Smooth muscle cell (in vitro differentiated cells): ENCODE measurements at regions not wholly inside any gene's neighbourhood (a gene's known extent, or its start where the extent isn't known, plus 50 kb on each side); places are given as distances from the start of the nearest gene placed in this dataset.

Source experiments
- DNase-seq: peaks from one replicate; lab custom pipeline; 2025; ENCODE audit not compliant: unreplicated experiment; lab: John Stamatoyannopoulos, UW
- H2AFZ ChIP-seq: fragments of 200-600 bp; sonication (generic); 2 replicates; pipeline ENCODE4 v1.6.0; 2016; ENCODE audit warnings: antibody characterized with exemption, low read depth, mild to moderate bottlenecking
- H3F3A ChIP-seq: fragments of 200-600 bp; sonication (generic); 2 replicates; pipeline ENCODE4 v1.6.0; 2017; ENCODE audit warnings: antibody characterized with exemption, low read depth
- H3K27ac ChIP-seq: fragments of 200-600 bp; sonication (generic); 2 replicates; pipeline ENCODE4 v1.5.1; 2016; ENCODE audit warnings: low read depth, mild to moderate bottlenecking
- H3K27me3 ChIP-seq: fragments of 200-600 bp; sonication (generic); 2 replicates; pipeline ENCODE4 v1.6.1; 2016; ENCODE audit warnings: low read depth, mild to moderate bottlenecking
- H3K36me3 ChIP-seq: fragments of 200-600 bp; sonication (generic); 2 replicates; pipeline ENCODE4 v1.5.1; 2016; ENCODE audit warnings: low read depth
- H3K4me1 ChIP-seq: fragments of 200-600 bp; sonication (generic); 2 replicates; pipeline ENCODE4 v1.5.1; 2016; ENCODE audit warnings: low read depth
- H3K4me2 ChIP-seq: fragments of 200-600 bp; sonication (generic); 2 replicates; pipeline ENCODE4 v1.6.0; 2016; ENCODE audit warnings: mild to moderate bottlenecking
- H3K4me3 ChIP-seq: fragments of 200-600 bp; sonication (generic); 2 replicates; pipeline ENCODE4 v1.5.1; 2016; ENCODE audit warnings: mild to moderate bottlenecking
- H3K79me2 ChIP-seq: fragments of 200-600 bp; sonication (generic); 2 replicates; pipeline ENCODE4 v1.6.0; 2016; ENCODE audit warnings: low read depth, mild to moderate bottlenecking
- H3K9ac ChIP-seq: fragments of 200-600 bp; sonication (generic); 2 replicates; pipeline ENCODE4 v1.6.0; 2016; ENCODE audit warnings: low read depth
- H3K9me3 ChIP-seq: fragments of 200-600 bp; sonication (generic); replicated peaks from 2 replicates; pipeline ENCODE4 v1.5.1; 2016; ENCODE audit warnings: low read depth
- H4K20me1 ChIP-seq: fragments of 200-600 bp; sonication (generic); 2 replicates; pipeline ENCODE4 v1.6.0; 2016; ENCODE audit warnings: low read depth
- WGBS: methylation state at CpG from one replicate; pipeline ENCODE4 v1.1.7; 2016; ENCODE audit warnings: low lambda C conversion rate; 5-methylcytosine and 5-hydroxymethylcytosine counted together
- TF ChIP-seq, protein P1 (sequence below): fragments of 200-600 bp; sonication (generic); IDR thresholded peaks from 2 replicates; pipeline ENCODE4 v1.5.1; 2017; ENCODE audit warnings: borderline replicate concordance, mild to moderate bottlenecking, antibody characterized with exemption; ENCODE audit not compliant: insufficient read depth, poor library complexity, severe bottlenecking

DNA sequence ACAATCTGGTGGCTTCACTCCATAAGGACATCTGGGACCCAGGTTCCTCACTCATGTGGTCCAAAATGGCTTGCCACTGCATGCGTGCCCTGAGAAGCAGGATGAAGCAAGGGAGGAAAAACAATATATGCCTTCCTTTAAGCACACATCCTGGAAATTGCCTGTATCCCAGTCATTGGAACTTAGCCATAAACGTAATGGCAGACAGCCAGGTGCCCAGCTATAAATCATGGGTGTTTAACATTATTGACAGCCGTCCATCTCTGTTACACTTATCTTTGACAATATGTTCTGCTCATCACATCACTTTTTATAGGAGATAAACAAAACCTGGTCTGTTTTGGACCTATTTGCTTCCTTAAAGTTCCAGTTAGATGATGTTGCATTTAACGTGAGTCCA is 181.0 kb downstream of the AASDH start:
- no peaks in the 10 kb centered on the region for H4K20me1 ChIP-seq
- H3K4me1 ChIP-seq, result no peaks in the 10 kb centered on the region
- no peaks in the 10 kb centered on the region for H3K79me2 ChIP-seq
- H3K27ac ChIP-seq, result no peak overlapping the region
- no peak overlapping the region for H3K4me3 ChIP-seq
- no peaks in the 10 kb centered on the region for H3K27me3 ChIP-seq
- no peak overlapping the region for H3K9ac ChIP-seq
- no peak overlapping the region for H3K4me2 ChIP-seq
- no peaks in the 10 kb centered on the region for H3K9me3 ChIP-seq
- 94% methylated on average over 4 of the region's 4 CpGs for WGBS
- H2AFZ ChIP-seq, result no peak overlapping the region
- no peaks in the 10 kb centered on the region for H3F3A ChIP-seq
- H3K36me3 ChIP-seq, result no peaks in the 10 kb centered on the region
- DNase-seq, result no peak
- TF ChIP-seq, protein P1, sequence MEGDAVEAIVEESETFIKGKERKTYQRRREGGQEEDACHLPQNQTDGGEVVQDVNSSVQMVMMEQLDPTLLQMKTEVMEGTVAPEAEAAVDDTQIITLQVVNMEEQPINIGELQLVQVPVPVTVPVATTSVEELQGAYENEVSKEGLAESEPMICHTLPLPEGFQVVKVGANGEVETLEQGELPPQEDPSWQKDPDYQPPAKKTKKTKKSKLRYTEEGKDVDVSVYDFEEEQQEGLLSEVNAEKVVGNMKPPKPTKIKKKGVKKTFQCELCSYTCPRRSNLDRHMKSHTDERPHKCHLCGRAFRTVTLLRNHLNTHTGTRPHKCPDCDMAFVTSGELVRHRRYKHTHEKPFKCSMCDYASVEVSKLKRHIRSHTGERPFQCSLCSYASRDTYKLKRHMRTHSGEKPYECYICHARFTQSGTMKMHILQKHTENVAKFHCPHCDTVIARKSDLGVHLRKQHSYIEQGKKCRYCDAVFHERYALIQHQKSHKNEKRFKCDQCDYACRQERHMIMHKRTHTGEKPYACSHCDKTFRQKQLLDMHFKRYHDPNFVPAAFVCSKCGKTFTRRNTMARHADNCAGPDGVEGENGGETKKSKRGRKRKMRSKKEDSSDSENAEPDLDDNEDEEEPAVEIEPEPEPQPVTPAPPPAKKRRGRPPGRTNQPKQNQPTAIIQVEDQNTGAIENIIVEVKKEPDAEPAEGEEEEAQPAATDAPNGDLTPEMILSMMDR, result no peak

DNA sequence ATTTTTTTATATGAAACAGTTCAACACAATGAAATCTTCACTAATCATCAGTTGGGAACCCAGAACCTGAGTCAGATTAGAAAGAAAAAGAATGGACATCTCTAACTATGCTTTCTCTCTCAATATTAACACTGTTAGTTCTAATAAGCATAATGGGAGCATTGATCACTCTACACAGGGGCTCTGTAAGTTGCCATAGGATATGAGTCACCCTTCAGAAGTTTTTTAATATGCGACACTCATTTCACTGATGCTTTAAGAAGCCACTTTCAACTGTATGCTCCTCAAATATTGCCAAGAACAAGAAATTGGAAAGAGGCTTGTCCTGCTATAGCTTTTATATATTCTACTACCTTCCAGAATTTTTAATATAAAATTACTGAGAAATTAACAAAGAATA is 187.0 kb downstream of the AASDH start:
- Histone ChIP-seq H3K79me2 (no peaks in the 10 kb centered on the region), H3K9ac (no peak overlapping the region), H2AFZ (no peak overlapping the region), H3K4me2 (no peak overlapping the region), H3K36me3 (no peaks in the 10 kb centered on the region), H3K27ac (no peak overlapping the region), H3K27me3 (no peaks in the 10 kb centered on the region), H3F3A (no peaks in the 10 kb centered on the region), H4K20me1 (no peaks in the 10 kb centered on the region), H3K4me1 (no peaks in the 10 kb centered on the region), H3K4me3 (no peak overlapping the region), H3K9me3 (no peaks in the 10 kb centered on the region)
- TF ChIP-seq, protein P1, result no peak
- 54% methylated on average over 1 of the region's 1 CpG for WGBS
- no peak for DNase-seq

DNA sequence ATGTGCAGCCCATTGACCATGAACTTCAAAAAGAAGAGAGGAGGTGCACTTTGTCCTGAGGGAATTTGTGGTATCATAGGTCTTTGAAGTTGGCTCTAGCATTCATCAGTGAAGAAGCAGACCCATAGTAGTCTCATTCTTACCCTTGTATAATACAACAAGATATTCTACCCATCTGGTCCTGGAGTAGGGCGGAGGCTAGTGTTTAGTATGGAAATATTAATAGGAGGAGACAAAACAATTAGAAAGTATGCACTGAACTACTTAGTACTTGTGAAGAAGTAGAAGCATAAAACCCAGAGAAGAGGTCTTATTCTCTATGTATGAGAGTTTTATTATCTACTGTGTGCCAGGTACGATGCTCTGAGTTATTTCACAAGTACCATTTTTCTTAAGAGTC is 189.0 kb downstream of the AASDH start:
- no peaks in the 10 kb centered on the region for H4K20me1 ChIP-seq
- no peaks in the 10 kb centered on the region for H3K36me3 ChIP-seq
- H3K9me3 ChIP-seq, result no peaks in the 10 kb centered on the region
- DNase-seq, result no peak
- no peaks in the 10 kb centered on the region for H3F3A ChIP-seq
- no peaks in the 10 kb centered on the region for H3K27me3 ChIP-seq
- TF ChIP-seq, protein P1, result no peak
- H3K27ac ChIP-seq, result no peak overlapping the region
- H3K4me1 ChIP-seq, result no peaks in the 10 kb centered on the region
- 99% methylated on average over 2 of the region's 2 CpGs for WGBS
- H3K4me3 ChIP-seq, result no peak overlapping the region
- H3K4me2 ChIP-seq, result no peak overlapping the region
- no peaks in the 10 kb centered on the region for H3K79me2 ChIP-seq
- no peak overlapping the region for H2AFZ ChIP-seq
- H3K9ac ChIP-seq, result no peak overlapping the region

DNA sequence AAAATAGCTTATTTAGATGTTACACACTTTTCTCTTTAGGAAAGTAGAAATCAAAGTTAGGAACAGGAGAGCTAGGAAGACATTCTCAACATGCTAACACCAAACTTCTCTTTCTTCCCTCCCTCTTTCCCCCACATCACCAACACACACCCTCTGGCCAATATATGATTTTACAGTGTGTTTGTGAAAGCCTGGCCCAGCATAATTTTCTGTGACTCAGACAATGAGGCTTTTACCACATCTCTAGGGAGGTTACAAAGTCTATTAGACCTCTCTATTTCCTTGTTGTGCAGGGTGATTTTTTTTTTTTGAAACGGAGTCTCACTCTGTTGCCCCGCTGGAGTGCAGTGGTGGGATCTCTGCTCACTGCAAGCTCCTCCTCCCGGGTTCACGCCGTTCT is 189.9 kb downstream of the AASDH start:
- H3K36me3 ChIP-seq, result no peaks in the 10 kb centered on the region
- H2AFZ ChIP-seq, result no peak overlapping the region
- H3K9ac ChIP-seq, result no peak overlapping the region
- no peaks in the 10 kb centered on the region for H3K4me1 ChIP-seq
- no peaks in the 10 kb centered on the region for H4K20me1 ChIP-seq
- TF ChIP-seq, protein P1, result no peak
- H3K27me3 ChIP-seq, result no peaks in the 10 kb centered on the region
- no peaks in the 10 kb centered on the region for H3K9me3 ChIP-seq
- no peaks in the 10 kb centered on the region for H3F3A ChIP-seq
- H3K4me3 ChIP-seq, result no peak overlapping the region
- DNase-seq, result no peak
- 91% methylated on average over 5 of the region's 5 CpGs for WGBS
- no peaks in the 10 kb centered on the region for H3K79me2 ChIP-seq
- H3K27ac ChIP-seq, result peak overlapping the region; percentile 4
- no peak overlapping the region for H3K4me2 ChIP-seq
